ENCODE measurements at regions not wholly inside any gene's neighbourhood (a gene's known extent, or its start where the extent isn't known, plus 50 kb on each side); places are given as distances from the start of the nearest gene placed in this dataset.
"Not testable (repeated sequence)": the region's sequence is repeated elsewhere in the genome, so short reads cannot be mapped to it uniquely, and the experiment has no call there.

DNA sequence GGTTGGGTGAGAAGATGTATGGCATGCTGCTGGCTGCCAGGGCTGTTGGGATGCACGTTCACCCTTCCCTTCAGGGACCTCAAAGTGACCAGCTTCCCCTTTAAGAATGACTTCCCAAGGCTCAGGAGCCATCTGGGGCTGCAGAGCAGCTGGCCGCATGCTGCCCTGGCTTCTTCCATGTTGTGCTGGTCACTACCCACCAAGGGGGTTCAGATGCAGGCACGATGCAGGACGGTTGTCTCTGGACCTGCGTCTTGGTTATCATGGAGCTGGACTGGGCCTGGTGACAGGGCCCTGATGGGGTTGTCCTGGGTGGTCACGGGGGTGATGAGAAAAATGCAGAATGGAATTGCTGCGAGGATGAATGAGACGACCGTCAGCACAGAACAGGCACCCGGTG is 297.8 kb downstream of the POTED start:
- not testable (repeated sequence) for DNase-seq

DNA sequence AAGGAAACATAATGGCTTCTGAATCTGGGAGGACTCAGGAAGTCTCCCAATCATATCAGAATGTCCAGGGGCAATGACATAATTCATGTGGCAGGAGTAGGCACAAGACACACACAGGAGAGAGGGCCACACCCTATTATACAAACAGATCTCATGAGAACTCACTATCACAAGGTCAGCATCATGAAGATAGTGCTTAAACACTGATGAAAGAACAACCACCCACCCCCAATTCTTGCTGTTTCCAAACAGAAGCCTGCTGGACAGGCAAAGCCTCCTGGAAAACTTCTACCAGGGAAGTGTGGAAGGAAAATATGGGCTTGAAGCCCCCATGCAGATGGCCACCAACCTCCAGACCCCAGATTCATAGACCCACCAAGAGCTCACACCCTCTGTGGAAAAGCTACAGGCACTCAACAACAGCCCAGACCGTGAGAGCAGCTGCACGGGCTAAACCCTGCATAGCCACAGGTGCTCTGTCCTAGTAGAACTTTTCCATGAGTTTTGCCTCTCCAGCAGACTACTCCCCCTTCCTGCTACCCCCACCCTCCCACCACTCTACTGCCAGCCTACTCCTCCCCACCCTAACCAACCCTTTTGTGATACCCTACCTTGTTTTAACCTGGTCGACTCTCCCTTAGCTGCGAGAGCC is 287.1 kb downstream of the POTED start:
- not testable (repeated sequence) for DNase-seq

DNA sequence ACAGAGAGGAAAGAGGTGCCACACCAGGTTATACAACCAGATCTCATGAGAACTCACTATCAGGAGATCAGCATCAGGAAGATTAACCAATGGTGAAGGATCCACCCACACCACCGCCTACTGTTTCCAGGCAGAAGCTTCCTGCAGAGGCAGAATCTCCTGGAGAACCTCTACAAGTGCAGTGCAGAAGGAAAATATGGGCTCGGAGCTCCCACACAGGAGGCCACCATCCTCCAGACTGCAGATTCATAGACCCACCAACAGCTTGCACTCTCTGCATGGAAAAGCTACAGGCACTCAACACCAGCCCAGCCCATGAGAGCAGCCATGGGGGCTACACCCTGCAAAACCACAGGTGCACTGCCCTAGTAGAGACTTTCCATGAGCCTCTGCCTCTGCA is 284.0 kb downstream of the POTED start:
- DNase-seq: not testable (repeated sequence)

DNA sequence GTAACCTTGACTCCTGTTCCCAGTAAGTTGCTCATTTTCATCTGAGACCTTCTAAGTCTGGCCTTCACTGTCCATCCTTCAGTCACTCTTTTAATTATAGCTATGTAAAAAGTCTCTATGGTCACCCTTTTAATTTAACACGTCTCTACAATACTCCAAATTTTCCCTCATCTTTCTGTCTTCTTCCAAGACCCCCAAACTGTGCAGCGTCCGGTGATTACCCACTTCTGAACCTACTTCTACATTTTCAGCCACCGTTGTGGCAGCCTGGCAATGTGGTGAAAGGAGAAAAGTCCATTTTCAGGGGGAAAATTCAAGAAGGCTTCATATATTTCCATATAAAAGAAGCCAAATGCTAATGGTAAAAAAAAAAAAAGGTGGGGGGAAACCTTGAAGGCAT is 283.4 kb downstream of the POTED start:
- DNase-seq: not testable (repeated sequence)

DNA sequence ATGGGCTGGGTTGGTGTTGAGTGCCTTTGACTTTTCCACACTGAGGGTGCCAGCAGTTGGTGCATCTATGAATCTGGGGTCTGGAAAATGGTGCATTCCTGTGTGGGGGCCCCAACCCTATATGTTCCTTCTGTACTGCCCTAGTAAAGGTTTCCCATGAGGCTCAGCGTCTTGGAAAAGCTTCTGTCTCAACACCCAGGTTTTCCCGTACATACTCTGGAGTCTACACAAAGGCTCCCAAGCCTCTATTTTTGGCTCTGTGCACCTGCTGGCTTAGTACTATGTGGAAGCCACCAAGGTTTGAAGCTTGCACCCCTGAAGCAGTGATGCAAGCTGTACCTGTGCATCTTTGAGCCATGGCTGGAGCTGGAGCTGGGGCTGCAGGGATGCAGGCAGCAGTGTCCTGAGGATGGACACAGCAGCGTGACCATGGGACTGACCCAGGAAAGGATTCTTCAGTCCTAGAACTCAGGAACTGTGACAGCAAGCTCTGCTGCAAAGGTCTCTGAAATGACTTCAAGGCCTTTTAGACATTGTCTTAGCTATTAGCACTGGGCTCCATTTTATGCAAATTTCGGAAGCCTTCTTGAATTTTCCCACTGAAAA is 282.7 kb downstream of the POTED start:
- not testable (repeated sequence) for DNase-seq

DNA sequence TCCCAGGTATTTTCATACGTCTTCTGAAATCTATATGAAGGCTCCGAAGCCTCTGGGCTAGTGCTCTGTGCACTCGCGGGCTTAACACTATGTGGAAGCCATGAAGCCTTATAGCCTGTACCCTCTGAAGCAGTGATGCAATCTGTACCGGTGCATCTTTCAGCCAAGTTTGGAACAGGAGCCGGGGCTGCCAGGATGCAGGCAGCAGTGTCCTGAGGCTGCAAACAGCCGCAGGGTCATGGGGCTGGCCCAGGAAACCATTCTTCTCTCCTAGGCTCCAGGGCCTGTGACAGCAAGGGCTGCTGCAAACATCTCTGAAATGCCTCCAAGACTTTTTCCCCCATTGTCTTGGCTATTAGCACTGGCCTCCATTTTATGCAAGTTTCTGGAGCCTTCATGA is 279.6 kb downstream of the POTED start:
- DNase-seq: not testable (repeated sequence)

DNA sequence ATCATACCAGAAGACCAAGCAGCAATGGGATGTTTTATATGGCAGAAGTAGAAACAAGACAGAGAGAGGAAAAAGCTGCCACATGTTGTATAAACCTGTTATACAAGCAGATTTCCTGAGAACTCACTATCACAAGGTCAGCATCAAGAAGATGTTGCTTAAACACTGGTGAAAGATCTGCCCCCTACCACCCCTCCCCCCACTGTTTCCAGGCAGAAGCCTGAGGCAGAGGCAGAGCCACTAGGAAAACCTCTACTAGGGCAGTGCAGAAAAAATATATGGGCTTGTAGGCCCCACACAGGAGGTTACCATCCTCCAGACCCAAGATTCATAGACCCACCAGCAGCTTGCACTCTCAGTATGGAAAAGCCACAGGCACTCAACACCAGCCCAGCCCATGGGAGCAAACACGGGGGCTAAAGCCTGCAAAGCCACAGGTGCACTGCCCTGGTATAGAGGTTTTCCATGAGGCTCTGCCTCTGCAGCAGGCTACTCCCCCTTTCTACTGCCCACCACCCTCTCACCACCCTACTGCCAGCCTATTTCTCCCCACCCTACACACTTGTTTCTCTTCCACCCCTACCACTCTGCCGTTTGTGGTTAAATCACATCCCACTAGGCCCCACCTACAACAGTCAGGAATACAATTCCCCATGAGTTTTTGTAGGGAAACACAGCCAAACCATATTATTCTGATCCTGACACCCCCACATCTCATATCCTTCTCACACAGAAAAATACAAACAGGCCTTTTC is 274.2 kb downstream of the POTED start:
- DNase-seq: not testable (repeated sequence)

DNA sequence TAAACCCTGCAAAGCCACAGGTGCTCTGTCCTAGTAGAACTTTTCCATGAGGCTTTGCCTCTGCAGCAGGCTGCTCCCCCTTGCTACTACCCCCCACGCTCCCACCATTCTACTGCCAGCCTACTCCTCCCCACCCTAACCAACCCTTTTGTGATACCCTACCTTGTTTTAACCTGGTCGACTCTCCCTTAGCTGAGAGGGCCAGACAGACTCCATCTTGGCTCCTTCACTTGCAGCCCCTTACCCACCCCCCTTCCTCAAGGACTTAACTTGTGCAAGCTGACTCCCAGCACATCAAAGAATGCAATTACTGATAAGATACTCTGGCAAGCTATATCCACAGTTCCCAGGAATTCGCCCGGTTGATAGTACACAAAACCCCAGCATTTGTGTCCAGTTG is 267.9 kb downstream of the POTED start:
- not testable (repeated sequence) for DNase-seq

DNA sequence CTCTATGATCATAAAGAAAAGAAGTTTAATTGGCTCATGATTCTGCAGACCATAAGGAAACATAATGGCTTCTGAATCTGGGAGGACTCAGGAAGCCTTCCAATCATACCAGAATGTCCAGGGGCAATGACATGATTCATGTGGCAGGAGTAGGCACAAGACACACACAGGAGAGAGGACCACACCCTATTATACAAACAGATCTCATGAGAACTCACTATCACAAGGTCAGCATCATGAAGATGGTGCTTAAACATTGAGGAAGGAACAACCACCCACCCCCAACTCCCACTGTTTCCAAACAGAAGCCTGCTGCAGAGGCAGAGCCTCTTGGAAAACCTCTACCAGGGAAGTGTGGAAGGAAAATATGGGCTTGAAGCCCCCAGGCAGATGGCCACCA is 267.4 kb downstream of the POTED start:
- DNase-seq: not testable (repeated sequence)

DNA sequence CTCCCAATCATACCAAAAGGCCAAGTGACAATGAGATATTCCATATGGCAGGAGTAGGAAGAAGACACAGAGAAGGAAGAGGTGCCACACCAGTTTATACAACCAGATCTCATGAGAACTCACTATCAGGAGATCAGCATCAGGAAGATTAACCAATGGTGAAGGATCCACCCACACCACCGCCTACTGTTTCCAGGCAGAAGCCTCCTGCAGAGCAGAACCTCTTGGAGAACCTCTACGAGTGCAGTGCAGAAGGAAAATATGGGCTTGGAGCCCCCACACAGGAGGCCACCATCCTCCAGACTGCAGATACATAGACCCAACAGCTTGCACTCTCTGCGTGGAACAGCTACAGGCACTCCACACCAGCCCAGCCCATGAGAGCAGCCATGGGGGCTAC is 264.4 kb downstream of the POTED start:
- not testable (repeated sequence) for DNase-seq

DNA sequence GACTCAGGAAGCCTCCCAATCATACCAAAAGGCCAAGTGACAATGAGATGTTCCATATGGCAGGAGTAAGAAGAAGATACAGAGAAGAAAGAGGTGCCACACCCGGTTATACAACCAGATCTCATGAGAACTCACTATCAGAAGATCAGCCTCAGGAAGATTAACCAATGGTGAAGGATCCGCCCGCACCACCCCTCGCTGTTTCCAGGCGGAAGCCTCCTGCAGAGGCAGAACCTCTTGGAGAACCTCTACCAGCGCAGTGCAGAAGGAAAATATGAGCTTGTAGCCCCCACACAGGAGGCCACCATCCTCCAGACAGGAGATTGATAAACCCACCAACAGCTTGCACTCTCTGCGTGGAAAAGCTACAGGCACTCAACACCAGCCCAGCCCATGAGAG is 245.1 kb downstream of the POTED start:
- DNase-seq: no peak

DNA sequence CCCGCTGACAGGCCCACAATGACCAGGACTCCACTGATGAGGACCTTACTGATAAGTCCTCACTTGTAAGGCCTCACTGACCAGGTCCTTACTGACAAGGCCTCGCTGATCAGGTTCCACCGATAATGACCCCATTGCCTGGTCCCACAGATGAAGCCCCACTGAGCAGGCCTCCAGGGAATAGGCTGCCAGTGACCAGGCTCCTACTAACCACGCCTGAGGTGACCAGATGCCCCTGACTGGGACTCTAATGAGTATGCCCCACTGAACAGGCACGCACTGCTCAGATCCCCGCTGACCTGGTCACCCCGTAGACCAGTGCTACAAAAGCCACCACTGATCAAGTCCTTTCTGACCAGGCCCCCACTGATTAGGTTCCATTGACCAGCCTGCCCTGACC is 241.2 kb downstream of the POTED start:
- DNase-seq: not testable (repeated sequence)

DNA sequence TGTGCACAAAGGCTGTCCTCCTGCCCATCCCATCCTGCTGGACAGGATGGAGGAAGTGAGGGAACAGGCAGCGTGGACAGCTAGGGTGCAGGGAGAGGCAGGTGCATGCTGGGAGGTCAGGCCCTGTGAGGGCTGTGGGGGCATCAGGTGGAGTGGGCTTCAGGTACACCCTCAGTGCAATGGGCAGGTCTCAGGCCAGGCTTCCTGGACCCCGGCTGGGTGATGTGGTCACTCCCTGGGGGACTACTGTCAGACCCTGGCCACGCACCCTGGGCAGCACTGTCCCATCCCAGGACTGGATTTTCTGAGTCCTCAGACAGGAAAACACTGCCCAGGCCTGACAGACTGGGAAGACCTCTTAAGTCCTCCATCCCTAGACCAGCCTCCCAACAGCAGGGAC is 239.9 kb downstream of the POTED start:
- DNase-seq: not testable (repeated sequence)

DNA sequence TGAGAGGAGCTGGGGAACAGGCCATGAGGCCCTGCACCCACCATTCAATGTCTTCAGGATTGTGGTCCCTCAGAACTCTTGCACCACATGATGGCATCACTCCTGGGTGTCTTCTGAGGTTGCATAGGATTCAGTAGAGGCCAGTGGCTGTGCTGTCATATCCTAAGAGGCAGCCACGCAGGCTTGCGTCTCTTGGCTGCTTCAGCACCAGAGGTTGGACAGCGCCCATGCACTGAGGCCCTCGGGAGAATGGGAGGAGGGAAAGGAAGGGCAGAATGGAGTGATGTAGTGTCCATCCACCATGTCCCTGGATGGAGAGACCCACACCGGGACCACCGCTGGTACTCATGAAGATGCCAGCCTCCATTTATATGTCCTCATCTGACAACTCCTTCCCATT is 237.1 kb downstream of the POTED start:
- DNase-seq: not testable (repeated sequence)

DNA sequence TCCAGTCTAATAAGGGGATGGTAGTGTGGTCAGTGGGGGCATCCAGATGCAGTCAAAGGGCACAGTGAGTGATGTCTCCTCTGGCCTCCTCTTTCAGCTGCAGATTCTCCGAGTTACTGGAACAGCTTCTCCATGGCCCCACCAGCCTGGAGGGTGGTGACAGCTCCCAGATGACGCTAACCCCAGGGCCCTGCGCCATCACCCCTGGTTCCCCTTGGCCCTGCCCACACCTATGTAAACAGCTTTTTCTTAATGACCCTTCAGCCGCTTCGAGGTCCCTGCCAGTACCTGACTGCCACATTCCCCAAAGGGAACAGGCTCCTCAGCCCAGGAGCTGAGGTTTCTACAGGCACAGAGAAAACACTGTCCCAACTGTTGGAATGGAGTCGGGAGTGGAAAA is 235.0 kb downstream of the POTED start:
- DNase-seq: not testable (repeated sequence)

DNA sequence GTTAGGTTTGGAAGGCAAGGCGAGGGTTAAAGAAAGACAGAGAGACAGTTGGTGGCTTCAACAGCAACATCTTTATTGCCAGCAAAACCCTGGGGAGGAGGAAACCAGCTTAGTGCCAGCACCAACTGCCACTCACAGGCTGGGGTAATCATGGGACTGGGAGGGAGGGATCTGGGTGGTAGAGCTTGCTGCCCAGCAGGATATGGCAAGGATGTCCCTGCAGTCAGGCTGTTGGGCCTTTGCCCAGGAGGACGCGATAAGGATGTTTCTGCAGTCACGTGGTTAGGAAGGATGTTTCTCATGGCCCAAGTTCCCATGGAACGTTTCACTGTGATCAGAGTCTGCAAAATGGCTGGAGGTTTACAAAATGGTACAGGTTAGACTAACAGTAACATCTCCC is 233.5 kb downstream of the POTED start:
- not testable (repeated sequence) for DNase-seq

DNA sequence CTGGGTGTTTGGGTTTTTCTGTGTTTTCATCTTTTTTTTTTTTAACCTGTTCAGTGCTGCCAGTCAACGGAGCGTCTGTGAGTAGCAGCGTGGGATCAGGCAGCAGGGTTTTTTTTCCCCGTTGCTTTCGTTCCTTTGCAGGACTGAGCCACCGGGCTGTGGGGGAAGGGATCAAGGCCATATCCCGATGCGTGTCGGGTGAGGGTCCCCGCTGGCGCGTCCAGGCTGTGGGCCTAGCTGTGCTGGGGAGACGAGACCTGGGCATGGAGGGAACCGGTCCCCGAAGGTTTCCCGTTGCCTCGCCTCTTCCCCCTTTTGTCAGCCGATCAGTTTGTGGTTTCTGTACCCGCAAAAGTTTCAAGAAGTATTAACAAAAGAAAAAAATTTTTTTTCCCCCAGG is 218.1 kb downstream of the POTED start:
- not testable (repeated sequence) for DNase-seq

DNA sequence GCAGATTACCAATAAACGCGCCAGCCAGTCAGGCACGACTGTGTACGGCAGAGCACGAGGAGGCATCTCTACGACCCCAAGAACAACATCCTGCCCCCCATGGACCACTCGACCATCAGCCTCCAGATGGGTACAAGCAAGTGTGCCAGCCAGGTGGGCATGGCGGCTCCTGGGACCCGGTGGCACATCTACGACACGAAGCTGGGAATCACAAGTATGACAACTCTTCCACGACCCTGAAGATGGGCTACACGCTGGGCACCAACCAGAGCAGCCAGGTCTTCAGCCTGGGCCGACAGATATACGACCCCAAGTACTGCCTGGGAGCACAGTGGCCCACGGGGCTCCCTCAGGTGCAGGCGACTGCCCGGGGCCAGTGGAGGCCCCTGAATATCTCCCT is 217.6 kb downstream of the POTED start:
- no peak for DNase-seq

DNA sequence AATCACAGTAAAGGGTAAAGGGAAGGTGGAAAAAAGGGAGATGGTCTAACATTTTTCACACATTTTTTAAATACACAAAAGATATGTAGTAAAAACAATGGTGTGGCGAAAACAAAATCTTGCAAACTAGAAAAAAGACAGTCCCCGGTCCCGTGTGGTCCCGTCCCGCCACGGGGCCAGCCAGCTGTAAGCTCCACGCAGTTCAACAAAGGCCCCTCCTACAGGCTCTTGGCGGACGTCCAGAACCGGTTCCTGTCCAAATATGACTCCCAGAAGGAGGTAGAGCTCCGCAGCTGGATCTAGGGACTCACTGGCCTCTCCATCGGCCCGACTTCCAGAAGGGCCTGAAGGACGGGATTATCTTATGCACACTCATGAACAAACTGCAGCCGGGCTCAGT is 216.9 kb downstream of the POTED start:
- not testable (repeated sequence) for DNase-seq

DNA sequence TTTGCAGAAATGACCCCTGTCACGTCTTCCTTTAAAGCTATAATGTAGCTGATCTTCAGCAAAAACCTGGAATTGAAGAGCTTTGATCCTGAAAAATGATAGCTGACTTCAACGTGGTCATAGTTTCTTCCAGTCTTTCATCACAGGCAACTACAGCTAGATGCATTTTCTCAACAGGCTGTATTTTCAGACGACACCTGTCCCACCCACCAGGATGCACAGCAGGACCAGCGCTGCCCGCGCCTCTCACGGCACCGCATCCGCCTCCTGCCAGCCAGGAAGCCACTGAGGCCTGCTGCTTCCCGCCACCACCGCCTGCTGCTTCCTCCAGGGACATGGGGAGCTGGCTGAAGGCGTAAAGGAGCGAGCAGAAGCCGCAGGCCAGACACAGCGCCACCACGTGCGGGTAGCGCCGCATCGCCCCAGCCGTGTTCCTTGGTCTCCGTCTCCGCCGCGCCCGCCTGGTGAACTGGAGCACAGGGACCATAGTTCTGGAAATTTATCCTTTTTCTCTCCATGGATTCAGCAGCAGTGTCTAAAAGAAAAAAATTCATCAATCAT is 215.7 kb downstream of the POTED start:
- not testable (repeated sequence) for DNase-seq

DNA sequence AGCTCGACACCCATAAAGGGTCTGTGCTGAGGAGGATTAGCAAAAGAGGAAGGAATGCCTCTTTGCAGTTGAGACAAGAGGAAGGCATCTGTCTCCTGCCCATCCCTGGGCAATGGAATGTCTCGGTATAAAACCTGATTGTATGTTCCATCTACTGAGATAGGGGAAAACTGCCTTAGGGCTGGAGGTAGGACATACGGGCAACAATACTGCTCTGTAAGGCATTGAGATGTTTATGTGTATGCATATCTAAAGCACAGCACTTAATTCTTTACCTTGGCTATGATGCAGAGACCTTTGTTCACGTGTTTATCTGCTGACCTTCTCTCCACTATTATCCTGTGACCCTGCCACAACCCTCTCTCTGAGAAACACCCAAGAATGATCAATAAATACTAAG is 210.7 kb downstream of the POTED start:
- DNase-seq: not testable (repeated sequence)

DNA sequence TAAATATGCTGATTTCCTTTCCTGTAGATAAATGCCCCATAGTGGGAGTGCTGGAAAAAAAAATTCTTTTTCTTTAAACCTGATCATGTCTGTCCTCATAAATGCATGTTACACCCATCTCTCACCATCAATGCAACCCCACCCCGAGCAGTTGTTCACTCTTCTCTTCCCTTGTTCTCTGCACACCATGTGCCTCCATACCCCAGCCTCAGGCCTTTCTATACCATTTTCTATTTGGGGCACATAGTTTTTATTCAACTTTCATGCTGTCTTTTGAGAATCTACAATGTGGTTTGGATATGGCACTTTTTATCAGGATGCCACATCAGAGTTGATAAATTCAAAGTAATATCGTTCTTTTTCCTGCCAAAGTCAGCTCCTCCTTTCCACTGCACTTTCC is 202.6 kb downstream of the POTED start:
- not testable (repeated sequence) for DNase-seq

DNA sequence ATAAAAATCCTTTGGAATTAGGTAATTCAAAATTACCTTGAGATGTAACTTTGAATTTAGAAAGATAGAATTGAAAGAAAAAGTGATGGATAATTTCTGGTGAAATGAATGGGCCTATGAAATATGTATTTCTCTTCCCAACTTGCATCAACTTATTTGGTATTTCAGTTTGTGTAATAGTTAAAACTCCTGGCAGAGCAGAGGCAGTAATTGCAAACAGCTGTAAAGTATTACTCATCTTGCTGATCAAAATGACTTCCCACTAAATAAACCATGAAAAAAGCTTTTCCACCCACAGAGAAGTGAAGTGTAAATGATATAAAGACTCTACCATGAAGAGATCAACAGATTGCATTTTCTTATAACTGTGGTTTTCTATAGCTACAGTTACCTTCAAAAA is 201.0 kb downstream of the POTED start:
- DNase-seq: not testable (repeated sequence)

DNA sequence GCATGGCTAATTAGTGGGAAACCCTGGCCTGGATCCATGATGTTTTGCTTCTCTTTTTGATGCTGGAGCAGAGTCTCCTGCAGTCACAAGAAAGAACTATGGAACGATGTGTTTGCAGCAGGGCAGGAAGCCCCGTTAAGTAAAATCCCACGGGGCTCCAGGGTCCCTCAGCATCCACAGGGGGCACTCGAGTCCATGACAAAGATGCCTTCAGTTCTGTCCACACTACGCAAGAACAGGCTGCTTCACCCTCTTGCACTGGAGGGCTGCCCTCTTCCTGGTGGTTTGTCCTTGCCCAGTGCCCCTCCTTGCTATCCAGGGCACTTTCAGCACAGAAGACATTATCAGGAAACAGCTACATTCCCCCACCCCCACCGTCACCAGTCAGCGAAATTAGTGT is 196.9 kb downstream of the POTED start:
- not testable (repeated sequence) for DNase-seq
